GM18867 (cell line): ENCODE measurements at regions not wholly inside any gene's neighbourhood (a gene's known extent, or its start where the extent isn't known, plus 50 kb on each side); places are given as distances from the start of the nearest gene placed in this dataset.

Experiments
- ATAC-seq: cut with Tn5 transposase; IDR thresholded peaks from one replicate; pipeline ENCODE4 v1.9.1; 2021; ENCODE audit warnings: mild to moderate bottlenecking, moderate library complexity; ENCODE audit not compliant: unreplicated experiment

DNA sequence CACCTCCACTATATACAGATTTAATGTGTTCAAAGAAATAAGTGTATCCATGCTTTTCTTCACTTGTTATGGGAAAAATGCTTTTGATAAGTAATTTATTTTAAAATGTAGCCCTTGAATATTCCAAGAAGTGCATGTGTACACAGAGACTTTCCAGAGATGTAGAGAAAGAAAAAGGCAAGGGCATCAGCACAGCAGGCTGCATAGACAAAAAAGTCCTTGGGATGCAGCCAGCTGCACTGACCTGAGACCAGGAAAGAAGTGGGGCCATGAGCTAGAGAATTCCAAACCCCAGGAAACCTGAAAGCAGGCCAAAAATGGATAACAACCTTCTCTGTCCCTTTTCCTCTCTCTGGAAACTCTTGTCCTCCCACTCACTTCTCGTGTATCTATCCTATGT is 51.6 kb upstream of the PRDM8 start:
- ATAC-seq: no peak

DNA sequence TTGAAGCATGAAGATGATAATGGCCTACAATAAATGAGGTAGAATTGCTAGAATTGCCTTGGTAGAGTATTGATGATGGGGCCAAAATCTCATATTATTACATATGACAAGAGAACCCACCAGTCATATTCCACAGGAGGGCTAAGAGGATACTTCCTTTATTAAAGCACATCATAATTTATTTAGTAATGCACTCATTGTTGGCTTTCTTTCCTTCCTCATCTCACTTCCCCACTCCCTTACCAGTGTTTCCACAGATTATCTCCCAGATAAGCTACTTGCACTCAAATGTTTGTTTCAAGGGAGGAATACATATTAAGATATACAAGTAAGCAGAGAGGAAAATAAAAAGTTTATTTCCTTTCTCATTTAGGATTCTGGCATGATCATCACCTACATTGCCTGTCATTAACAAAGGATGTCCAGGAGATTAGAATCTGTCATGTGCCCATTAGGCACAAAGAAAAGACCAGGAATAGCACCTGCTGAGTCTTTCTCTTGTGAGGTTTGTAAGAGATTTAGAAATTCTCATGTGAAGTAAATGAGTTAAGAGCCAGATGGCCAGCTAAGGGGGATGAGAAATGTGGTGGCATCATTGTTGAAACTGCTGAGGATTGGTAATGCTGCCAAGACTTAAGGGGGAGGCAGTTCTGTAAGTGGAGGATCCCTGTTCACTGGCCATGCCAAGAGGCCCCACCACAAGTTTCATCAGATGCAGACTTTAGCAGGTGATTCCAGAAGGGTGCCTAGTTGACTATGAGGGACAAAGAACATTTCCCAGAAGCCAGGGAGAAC is 52.4 kb upstream of the PRDM8 start:
- no peak for ATAC-seq

DNA sequence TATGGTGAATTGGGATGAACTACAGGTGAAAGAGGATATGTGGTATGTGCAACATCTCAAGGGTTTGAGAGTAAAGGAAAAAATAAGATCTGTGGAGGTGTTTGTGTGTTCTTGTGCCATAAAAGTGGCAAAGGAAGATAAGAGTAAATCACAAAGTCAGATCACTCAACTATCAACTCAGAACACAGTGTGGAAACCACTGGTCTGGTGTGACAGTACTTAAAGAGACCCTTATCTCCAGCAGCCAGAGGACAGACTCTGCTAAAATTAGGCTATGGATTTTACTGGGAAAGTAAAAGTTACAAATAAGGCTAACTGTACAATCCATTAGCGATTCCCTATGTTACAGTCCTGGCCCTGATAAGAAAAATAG is 54.0 kb upstream of the PRDM8 start:
- ATAC-seq: no peak

DNA sequence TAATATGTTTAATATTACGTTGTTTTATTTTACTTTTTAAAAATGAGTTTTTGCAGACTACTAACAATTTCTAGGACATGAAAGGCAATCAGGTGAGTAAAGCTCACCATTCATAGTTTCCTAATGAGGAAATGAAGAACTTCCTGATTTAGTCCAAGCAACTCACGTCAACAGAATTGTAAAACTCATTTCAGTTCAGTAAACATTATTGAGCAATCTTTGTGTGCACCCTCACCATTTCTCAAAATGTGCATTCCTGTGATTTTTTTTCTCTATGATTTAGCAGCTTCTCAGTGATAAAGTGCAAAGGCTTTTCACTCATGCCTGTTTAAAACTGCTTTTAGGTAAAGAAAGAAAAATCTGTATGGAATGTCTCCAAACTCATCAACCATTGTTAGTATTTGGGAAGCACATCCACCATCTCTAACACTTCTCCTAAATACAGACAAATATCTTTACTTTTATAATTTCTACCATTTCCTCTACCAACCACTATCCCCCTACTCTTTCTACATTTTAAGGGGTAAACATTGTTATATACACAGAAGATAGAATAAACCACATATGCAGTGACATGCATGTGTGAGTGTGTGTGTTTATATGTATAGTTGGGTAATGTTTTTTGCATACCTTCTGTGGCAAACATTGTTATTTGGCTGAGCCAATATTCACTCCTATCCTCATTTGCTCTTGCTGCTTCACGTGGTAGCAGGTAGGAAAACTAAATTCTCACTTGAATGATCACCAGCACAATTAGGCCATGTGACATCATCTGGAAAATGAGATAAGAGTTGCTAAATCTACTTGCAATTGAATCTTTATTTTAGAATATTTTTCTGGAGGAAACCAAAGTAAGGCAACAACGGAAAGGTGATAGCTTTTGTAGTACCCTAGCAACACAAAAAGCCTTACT is 54.7 kb upstream of the PRDM8 start:
- ATAC-seq: no peak

DNA sequence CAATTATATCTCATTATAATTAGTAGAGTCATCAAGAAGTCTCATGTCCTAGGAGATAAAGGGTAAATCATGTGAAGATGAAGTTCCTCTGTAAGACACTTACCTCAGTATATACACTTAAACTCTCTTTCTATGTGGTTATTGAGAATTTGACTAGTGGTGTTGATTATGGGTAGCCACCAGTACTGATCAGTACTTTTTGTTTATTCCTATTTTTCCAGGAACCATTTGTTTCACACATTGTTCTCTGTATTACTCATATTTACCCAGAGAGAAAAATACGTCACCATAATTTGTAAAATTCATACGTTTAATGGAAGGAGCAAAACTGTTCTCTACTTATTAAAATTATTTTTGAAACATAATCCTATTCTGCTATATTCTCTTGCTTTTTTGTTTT is 55.8 kb upstream of the PRDM8 start:
- ATAC-seq: no peak

DNA sequence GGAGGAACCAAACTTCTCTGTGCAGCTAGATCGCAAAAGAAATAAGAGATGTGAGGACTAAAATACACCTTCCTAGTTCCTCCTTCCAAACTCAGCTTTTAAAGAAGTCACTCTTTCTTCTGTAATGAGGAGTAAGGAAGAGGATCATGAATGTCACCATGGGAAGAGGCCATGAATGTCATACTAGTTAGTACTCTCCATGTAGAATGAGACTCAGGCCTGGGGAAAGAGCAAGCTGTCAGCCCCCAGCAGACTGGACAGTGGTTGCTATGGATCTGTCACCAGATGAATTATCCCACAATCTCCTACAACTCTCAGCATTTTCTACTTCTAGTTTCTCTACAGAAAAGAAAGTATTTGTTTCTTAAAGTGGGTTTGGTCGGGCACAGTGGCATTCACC is 57.1 kb upstream of the PRDM8 start:
- no peak for ATAC-seq

DNA sequence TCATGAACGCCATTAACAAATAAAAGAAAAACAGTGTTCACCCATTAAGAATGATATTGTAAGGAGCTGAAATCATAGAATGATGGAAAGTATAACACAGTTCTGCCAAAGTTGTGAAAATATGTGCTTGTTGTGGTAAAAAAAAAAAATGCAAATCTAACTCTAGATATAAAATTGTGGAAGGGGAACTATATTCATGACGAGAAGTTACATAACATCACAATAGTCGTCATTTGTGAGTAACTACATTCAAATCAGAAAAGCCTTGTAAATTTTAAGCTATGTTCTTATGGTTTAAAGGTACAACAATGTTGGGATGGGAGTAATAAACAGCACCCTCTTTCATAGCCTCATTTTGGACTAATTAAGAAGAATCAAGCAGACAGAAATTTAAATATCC is 57.6 kb upstream of the PRDM8 start:
- ATAC-seq: no peak

DNA sequence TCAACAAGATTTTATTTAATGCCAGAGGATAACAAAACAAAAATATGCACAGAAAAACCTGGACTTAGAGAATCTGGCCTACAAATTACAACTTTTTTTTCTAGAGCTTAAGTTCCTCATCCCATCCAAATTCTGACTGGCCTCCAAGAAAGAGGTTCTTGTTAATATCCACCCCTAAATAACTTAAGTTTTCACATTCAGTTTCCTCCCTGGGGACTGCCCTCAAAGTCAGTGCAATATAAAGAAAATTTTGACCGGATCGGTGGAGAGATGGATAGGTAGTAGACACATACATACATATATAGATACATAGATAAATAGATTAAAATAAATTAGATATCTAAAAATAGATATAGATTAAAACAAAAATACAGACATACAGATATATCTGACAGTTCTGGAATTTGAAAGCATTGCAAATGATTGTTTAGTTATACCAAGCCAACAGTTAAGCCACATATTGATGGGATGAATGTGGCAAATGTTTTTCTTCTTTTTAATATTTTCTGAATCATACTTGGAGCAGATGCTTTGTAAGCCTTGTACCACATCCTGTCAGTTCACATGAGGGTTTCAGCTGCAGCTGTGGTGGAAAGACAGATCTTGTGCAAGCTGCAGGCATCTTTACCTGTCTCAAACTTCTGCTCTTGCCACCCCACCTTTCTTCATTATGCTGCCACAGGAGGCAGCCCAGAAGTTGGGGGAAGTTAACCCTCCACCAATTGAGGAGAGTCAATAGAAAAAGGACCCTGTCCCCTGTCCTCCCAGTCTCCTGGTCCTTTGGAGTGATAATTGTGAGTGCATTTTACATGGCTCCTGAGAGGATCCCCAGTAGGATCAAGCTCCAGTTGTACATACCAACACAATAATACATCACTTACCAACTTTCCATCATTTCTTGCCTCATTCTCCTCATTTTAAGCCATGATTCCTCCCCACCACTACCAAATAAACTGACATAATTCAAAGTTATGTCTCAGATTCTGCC is 58.5 kb upstream of the PRDM8 start:
- ATAC-seq: peak; percentile 88

DNA sequence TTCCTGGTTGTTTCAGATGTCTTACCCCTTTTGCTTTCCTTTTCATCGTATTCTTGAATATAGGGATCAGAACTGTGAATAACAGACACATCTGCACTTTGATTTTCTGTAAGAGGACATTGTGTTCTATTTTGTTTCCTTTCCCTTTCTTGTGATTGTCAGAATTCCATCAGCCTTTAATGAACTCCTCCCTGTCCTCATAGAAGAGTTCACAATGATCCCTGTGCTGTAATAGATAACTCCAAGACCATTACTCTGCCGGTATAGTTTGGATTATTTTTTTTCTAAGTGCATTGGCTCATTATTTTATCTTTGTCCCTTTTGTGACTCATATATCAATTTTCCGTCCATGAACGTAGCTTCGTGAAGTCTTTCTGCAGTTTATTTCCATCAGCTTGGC is 59.7 kb upstream of the PRDM8 start:
- ATAC-seq: no peak

DNA sequence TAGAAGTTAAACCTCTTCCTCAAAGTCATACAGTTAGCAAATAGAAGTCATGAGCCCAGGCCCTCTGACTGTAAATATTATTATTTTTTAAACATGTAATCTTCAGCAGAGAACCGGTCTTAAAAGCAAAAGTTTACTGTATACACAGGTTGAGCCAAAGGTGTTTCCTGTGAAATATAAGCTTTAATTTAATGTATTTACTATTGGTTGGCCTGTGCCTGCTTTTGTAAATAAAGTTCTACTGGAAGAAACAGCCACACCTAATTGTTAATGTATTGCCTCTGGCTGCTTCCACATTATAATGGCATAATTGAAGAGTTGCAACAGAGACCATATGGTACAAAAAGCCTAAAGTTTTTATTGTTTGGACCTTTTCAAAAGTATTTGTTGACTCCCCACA is 61.0 kb upstream of the PRDM8 start:
- no peak for ATAC-seq

DNA sequence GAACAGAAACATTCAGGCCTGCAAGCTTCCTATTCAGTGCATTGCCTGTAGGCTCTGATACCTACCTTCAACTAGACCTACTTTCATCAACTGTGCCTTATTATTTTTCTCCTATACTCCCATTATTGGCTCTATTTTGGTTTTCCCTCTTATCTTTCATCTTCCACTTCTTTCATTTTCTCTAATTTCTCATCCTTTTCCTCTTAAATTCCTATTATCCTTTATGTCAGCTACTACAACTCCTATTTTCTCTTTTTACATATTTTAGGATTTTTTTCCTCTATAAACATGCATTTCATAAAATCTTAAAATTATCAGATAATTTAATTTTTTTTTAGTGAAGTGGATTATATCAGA is 61.6 kb upstream of the PRDM8 start:
- ATAC-seq: no peak

DNA sequence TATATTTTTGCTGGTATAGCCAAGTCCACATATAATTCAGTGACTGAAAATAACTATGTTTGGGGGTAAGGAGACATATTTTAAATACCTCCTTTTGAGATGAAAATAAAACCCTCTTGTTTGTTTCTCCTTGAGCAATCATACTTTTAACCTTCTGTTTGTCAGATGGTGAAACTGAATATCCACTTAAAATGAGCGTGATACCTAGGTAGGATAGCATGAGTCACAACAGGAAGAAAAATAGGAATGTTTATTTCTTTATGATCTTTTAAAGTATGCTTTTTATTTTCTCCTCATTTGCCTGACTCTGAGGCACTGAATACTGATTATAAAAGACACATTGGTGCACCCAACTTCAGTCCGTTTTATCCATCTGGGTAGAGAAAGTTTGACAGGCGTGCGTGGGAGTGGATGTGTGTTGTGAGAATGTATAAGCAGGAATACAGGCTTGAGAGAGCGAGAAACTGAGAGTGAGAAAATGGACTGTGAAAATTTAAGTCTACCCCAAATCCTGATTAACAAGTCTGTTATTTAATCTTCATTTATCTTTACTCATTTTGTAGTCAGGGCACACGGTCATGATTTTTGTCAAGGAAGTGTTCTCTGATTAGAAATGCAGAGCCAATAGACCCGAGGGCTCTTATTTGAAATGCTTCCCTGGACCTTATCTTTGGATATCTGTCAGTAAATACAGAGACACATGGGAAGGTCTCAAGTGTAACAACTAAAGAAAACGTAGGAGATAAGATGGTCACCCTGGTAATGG is 62.1 kb upstream of the ANTXR2 start:
- ATAC-seq: no peak

DNA sequence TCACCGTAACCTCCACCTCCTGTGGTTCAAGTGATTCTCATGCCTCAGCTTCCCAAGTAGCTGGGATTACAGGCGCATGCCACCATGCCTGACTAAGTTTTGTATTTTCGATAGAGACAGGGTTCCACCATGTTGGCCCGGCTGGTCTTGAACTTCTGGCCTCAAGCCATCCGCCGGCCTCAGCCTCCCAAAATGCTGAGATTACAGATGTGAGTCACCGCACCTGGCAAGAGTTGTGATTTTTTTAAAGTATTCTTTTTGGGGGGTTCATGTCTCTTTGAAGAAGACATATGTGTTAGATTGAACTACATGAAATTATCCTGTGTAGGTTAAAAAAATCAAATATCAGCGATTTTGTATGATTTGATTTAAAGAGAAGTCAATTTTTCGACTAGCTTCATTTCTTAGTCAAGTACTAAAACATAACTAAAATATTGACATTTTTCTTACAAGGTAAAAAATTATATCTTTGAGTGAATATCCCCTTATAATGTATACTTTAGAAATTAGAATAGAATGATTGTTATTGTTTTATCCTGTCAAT is 60.3 kb upstream of the ANTXR2 start:
- ATAC-seq: no peak

DNA sequence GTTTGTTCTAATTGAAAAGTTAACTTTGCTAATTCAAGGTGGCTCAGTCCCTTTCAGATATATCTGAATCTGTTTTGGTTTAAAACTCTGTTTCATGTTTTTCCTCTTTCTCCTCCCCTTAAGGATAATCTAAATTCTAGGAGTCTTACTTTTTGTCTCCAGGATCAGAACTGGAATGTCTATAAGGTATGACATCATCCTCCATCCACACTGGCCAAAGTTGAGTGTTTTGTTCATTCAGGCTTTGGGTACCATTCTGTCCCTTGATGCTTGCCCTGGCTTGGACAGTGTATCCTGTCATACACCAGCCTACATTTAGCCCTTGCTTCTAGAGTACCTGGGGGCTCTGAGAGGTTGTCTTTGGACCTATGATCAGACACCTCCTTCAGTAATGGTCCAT is 56.8 kb upstream of the ANTXR2 start:
- no peak for ATAC-seq

DNA sequence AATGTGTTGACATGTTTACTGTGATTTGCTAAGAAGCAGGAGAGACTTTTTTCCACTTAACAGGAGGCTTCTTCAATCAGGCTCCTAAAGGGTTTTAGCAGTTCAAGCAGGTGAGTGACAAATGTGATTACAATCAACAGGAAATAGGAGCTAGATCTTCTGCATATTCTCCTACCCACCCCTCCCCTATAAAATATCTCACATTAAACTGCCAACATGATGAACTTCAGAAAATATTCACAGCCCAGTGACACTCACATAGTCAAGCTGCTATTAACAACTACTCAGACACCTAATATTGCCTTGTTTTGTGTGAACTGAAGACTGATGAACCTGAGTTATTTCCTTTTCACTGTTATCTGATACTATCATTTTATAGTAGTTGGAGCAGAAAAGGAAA is 55.9 kb upstream of the ANTXR2 start:
- no peak for ATAC-seq

DNA sequence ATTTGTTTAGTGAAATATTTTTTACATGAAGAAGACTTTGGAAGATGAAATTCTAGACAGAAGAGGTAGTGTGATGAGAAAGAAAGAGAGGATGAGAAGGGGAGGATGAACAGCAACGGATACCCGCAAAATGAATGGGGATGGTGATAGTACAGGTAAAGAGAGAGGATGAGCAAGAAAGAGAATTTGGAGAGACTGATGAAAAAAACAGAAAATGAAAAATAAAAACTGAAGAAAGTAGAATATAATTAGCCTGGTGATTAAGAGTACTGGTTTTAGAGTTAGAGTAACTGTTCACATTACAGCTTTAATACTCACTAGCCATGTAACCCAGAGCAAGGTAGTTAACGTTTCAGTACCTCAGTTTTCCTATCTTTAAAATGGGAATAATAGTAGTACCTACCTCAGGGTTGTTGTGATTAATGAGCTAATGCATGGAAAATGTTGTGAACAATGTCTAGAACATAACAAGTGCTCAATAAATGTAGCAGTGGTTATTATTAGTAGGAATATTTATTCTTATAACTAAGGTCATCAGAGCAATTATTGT is 54.9 kb upstream of the ANTXR2 start:
- ATAC-seq: no peak

DNA sequence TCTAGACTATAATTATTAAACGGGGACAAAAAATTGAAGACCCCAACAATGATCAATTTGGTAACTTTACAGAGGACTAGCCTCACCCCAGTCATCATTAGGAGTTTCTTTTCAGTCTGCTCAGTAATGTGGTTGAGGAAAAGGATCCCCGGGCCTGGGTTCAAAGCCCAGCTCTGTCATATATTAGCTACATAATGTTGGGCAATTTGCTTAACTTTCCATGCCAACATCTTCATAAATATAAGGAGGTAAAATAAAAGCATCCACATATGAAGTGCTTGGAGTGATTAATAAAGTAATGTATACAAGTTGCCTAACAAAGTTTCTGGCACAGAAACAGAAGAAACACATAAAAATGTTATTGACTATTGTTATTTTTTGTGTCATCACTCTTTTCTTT is 53.4 kb upstream of the ANTXR2 start:
- ATAC-seq: no peak

DNA sequence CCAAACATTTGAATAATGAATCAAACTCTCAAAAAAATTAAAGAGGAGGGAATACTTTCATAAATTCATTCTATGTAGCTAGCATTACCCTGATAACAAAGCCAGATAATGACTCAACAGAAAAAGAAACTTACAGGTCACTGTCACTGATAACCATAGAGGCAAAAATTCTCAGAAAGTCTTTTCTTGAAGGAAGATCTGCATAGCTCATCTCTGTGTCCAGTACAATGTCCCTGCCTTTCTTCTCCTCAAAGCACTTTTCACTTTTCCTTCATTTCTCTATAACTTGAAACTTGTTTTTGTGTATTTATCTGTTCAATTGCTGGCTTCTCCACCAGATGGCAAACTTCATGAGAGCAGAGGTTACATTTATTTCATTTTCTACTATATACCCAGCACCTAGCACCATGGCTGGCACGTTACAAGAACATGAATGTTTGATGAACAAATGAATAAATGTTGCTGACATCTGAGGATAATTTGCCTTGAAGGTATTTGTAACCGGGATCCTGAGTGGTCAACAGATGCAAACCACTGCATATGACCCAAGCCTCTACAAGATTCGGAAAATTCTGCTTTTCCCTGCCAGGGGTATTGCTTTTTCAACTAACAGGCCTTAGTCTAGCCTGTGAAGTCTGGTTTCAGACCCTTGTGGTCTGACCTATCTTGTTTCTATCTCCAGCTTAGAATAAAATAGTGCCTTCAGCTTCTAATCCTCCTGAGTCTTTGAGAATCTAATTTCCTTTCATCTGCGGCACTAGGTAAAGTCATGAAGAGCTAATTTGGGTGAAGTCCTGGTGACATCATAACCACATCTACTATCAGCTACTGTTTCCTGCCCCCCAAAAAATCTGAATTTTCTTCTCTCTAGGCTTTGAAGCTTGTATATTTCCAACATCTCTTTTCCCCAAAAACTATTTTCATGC is 52.5 kb upstream of the ANTXR2 start:
- ATAC-seq: peak; percentile 65
